GM19240 (cell line): ENCODE measurements at regions not wholly inside any gene's neighbourhood (a gene's known extent, or its start where the extent isn't known, plus 50 kb on each side); places are given as distances from the start of the nearest gene placed in this dataset.

Source experiments
- DNase-seq: peaks from one replicate; pipeline ENCODE4 v3.0.0; 2011; ENCODE audit warnings: low spot score; ENCODE audit not compliant: insufficient read length

- no peak for DNase-seq
Observed at GRCh38 chr2:195498839-195499490, 158.1 kb upstream of the SLC39A10 start.

- no peak for DNase-seq
Observed at GRCh38 chr2:195498176-195498575, 158.8 kb upstream of the SLC39A10 start.

GRCh38 chr2:195496991-195497390 is 160.0 kb upstream of the SLC39A10 start:
- DNase-seq = no peak

- DNase-seq = no peak
Observed at GRCh38 chr2:195495966-195496365, 161.1 kb upstream of the SLC39A10 start.

- no peak for DNase-seq
Observed at GRCh38 chr2:195495351-195495750, 161.7 kb upstream of the SLC39A10 start.

GRCh38 chr2:195494451-195494850 is 162.6 kb upstream of the SLC39A10 start:
- no peak for DNase-seq

GRCh38 chr2:195493416-195493815 is 163.6 kb upstream of the SLC39A10 start:
- DNase-seq = no peak

GRCh38 chr2:195490319-195490718 is 166.7 kb upstream of the SLC39A10 start:
- DNase-seq = no peak

- DNase-seq = no peak
Observed at GRCh38 chr2:195489101-195489500, 167.9 kb upstream of the SLC39A10 start.

GRCh38 chr2:195488567-195488966 is 168.5 kb upstream of the SLC39A10 start:
- no peak for DNase-seq

GRCh38 chr2:195486987-195487644 is 169.9 kb upstream of the SLC39A10 start:
- DNase-seq = no peak

- DNase-seq = no peak
Observed at GRCh38 chr2:195486520-195486919, 170.5 kb upstream of the SLC39A10 start.

GRCh38 chr2:195482010-195482409 is 175.0 kb upstream of the SLC39A10 start:
- no peak for DNase-seq

- DNase-seq = no peak
Observed at GRCh38 chr2:195480121-195480520, 176.9 kb upstream of the SLC39A10 start.

GRCh38 chr2:195479407-195479806 is 177.6 kb upstream of the SLC39A10 start:
- DNase-seq = no peak

- DNase-seq = no peak
Observed at GRCh38 chr2:195477996-195478382, 179.0 kb upstream of the SLC39A10 start.

- DNase-seq = no peak
Observed at GRCh38 chr2:195477248-195477995, 179.6 kb upstream of the SLC39A10 start.

GRCh38 chr2:195475336-195475735 is 181.7 kb upstream of the SLC39A10 start:
- DNase-seq = no peak

- DNase-seq = no peak
Observed at GRCh38 chr2:195473862-195474261, 183.2 kb upstream of the SLC39A10 start.

GRCh38 chr2:195472501-195473234 is 184.4 kb upstream of the SLC39A10 start:
- no peak for DNase-seq

- DNase-seq = no peak
Observed at GRCh38 chr2:195471807-195472206, 185.2 kb upstream of the SLC39A10 start.

- DNase-seq = no peak
Observed at GRCh38 chr2:195471163-195471562, 185.9 kb upstream of the SLC39A10 start.
